ENCODE measurements at regions not wholly inside any gene's neighbourhood (a gene's known extent, or its start where the extent isn't known, plus 50 kb on each side); places are given as distances from the start of the nearest gene placed in this dataset.

- WGBS (ENCODE audit: insufficient coverage, insufficient replicate concordance, low lambda C conversion rate, missing lambda C conversion rate), result 93% methylated on average over 1 of the region's 1 CpG
- H2AFZ ChIP-seq (ENCODE audit: control insufficient read depth, low read depth, low read length), result no peak overlapping the region
- ATAC-seq, result no peak
- no peaks in the 10 kb centered on the region for H3K79me2 ChIP-seq (ENCODE audit: control insufficient read depth, insufficient read depth, low read length)
- H4K20me1 ChIP-seq (ENCODE audit: control insufficient read depth, insufficient read depth), result no peaks in the 10 kb centered on the region
- no peak overlapping the region for H3K4me2 ChIP-seq (ENCODE audit: control insufficient read depth, insufficient read depth)
- H3K4me3 ChIP-seq, result no peak overlapping the region
- ChIA-PET SMC1A (ENCODE audit: uncharacterized antibody, unreplicated experiment) (no interaction called here), CTCF (no interaction called here), POLR2A (no interaction called here), RAD21 (ENCODE audit: unreplicated experiment) (no interaction called here)
- no TSS peak for BruUV-seq (replicated peaks)
- no peaks in the 10 kb centered on the region for H3K36me3 ChIP-seq (ENCODE audit: control insufficient read depth in 2 of 2, insufficient read depth in 2 of 2, low read length in 1 of 2)
- FAIRE-seq, result no peak
- TF ChIP-seq GATAD2B (conservative IDR thresholded peaks at IDR 0.05; ENCODE audit: low read depth) (no peak), SIN3A (IDR thresholded peaks at IDR 0.05; ENCODE audit: low read depth, low read length) (no peak), SMAD1 (IDR thresholded peaks at IDR 0.05; ENCODE audit: low read depth, partially characterized antibody) (no peak), RELA (IDR thresholded peaks at IDR 0.05; ENCODE audit: borderline replicate concordance, partially characterized antibody) (no peak), JUNB (IDR thresholded peaks at IDR 0.05) (no peak), NFYB (IDR thresholded peaks at IDR 0.05; ENCODE audit: insufficient read depth, low read depth, low read length) (no peak), RUNX3 (IDR thresholded peaks at IDR 0.05; ENCODE audit: low read length) (no peak)
- no peak overlapping the region for H3K27ac ChIP-seq (ENCODE audit: control insufficient read depth, insufficient read depth)
- H3K4me1 ChIP-seq (ENCODE audit: control insufficient read depth, insufficient read depth, low read length), result no peaks in the 10 kb centered on the region
- H3K9me3 ChIP-seq (replicated peaks; ENCODE audit: control insufficient read depth, insufficient read depth, low read length), result no peaks in the 10 kb centered on the region
- no peak for DNase-seq (ENCODE audit: low read depth, low spot score)
- intact Hi-C loops (cut with micrococcal nuclease; ENCODE audit: unreplicated experiment), result no loop called here
- H3K27me3 ChIP-seq (replicated peaks in 1 of 2; ENCODE audit: control insufficient read depth in 2 of 2, insufficient read depth in 2 of 2, low read length in 1 of 2), result no peaks in the 10 kb centered on the region
- H3K9ac ChIP-seq (ENCODE audit: control insufficient read depth, insufficient read depth, low read length), result no peak overlapping the region
- in situ Hi-C loops (cut with MboI), result no loop called here
These were observed 186.7 kb downstream of the NXNL2 start for GRCh38 chr9:88721495-88722279.

- 0% methylated on average over 2 of the region's 2 CpGs for WGBS (ENCODE audit: insufficient coverage, insufficient replicate concordance, low lambda C conversion rate, missing lambda C conversion rate)
- ATAC-seq, result no peak
These were observed 187.8 kb downstream of the NXNL2 start for GRCh38 chr9:88722753-88723152.

More at GRCh38 chr9:88722753-88723152, 187.8 kb downstream of the NXNL2 start:
- no peaks in the 10 kb centered on the region for H4K20me1 ChIP-seq (ENCODE audit: control insufficient read depth, insufficient read depth)
- no peak for DNase-seq (ENCODE audit: low read depth, low spot score)
- TF ChIP-seq RAD21 (IDR thresholded peaks at IDR 0.05; ENCODE audit: insufficient read depth, low read depth, low read length) (0 out of 2 replicates have a peak, but pooled peaks have one; percentile 1), CBX3 (IDR thresholded peaks at IDR 0.05; ENCODE audit: borderline replicate concordance, low read depth) (no peak), CTCF (IDR thresholded peaks at IDR 0.05 in 2 of 3, conservative IDR thresholded peaks at IDR 0.05 in 1 of 3; ENCODE audit: control insufficient read depth in 2 of 3, extremely low read depth in 1 of 3, insufficient read depth in 1 of 3, low read depth in 3 of 3, low read length in 3 of 3) (0 out of 6 replicates have a peak, but pooled peaks of 1 of the 3 experiments have one; percentile 11)
- no peaks in the 10 kb centered on the region for H3K9me3 ChIP-seq (replicated peaks; ENCODE audit: control insufficient read depth, insufficient read depth, low read length)
- no peaks in the 10 kb centered on the region for H3K27me3 ChIP-seq (replicated peaks in 1 of 2; ENCODE audit: control insufficient read depth in 2 of 2, insufficient read depth in 2 of 2, low read length in 1 of 2)
- no peak overlapping the region for H3K4me3 ChIP-seq
- no peaks in the 10 kb centered on the region for H3K36me3 ChIP-seq (ENCODE audit: control insufficient read depth in 2 of 2, insufficient read depth in 2 of 2, low read length in 1 of 2)
- POLR2A ChIA-PET, result no interaction called here
- H3K4me2 ChIP-seq (ENCODE audit: control insufficient read depth, insufficient read depth), result no peak overlapping the region
- SMC1A ChIA-PET (ENCODE audit: uncharacterized antibody, unreplicated experiment), result no interaction called here
- CTCF ChIA-PET, result no interaction called here
- no TSS peak for BruUV-seq (replicated peaks)
- FAIRE-seq, result no peak
- H3K9ac ChIP-seq (ENCODE audit: control insufficient read depth, insufficient read depth, low read length), result no peak overlapping the region
- intact Hi-C loops (cut with micrococcal nuclease; ENCODE audit: unreplicated experiment) (no loop called here), in situ Hi-C loops (cut with MboI) (no loop called here)
- no peak overlapping the region for H2AFZ ChIP-seq (ENCODE audit: control insufficient read depth, low read depth, low read length)
- no peaks in the 10 kb centered on the region for H3K79me2 ChIP-seq (ENCODE audit: control insufficient read depth, insufficient read depth, low read length)
- H3K4me1 ChIP-seq (ENCODE audit: control insufficient read depth, insufficient read depth, low read length), result no peaks in the 10 kb centered on the region
- RAD21 ChIA-PET (ENCODE audit: unreplicated experiment), result no interaction called here
- H3K27ac ChIP-seq (ENCODE audit: control insufficient read depth, insufficient read depth), result no peak overlapping the region
